ENCODE measurements at regions not wholly inside any gene's neighbourhood (a gene's known extent, or its start where the extent isn't known, plus 50 kb on each side); places are given as distances from the start of the nearest gene placed in this dataset.

- DNase-seq (ENCODE audit: low read depth in 3 of 3), result no peak
Measured at GRCh38 chr2:211138551-211138950, 582.2 kb downstream of the CPS1 start.

DNA sequence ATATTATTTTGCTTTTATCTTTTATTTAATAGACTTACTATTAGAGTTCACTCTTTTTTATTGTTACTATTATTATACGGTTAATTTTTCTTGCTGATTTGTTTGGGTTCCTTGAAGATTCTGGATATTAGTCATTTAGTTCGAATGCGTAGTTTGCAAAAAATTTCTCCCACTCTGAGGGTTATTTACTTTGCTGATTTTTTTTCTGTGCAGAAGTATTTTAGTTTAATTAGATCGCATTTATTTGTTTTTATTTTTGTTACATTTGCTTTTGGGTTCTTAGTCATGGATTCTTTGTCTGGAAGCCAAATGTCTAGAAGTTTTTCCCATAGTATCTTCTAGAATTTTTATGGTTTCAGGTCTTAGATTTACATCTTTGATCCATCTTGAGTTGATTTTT, 585.2 kb downstream of the CPS1 start:
- no peak for DNase-seq (ENCODE audit: low read depth in 3 of 3)

DNA sequence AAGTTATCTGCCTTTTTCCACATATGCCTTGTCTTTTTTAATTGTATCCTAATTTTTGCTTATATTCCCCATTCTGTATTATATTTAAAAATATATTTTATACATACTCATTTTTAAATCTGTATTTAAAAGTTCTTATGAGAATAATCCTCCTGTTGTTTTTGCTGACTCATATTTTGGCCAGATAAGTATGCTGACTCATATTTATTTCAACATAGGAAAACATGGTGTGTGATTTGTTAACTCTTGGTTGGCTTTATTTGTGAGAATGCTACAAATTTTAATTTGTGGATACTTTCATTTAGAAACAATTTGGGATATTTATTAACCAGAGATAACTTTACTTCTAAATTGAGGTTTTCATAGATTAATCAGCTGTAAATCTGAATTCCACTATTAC, 587.7 kb downstream of the CPS1 start:
- no peak for DNase-seq (ENCODE audit: low read depth in 3 of 3)

- no peak for DNase-seq (ENCODE audit: low read depth in 3 of 3)
Measured at GRCh38 chr2:211144974-211145665, 588.7 kb downstream of the CPS1 start.

GRCh38 chr2:211149731-211150130, 593.3 kb downstream of the CPS1 start:
- DNase-seq (ENCODE audit: low read depth in 3 of 3), result no peak

- no peak for DNase-seq (ENCODE audit: low read depth in 3 of 3)
Measured at GRCh38 chr2:211157211-211157610, 600.8 kb downstream of the CPS1 start.

- DNase-seq (ENCODE audit: low read depth in 3 of 3), result peak; percentile 42 to 64 (median 46)
Measured at GRCh38 chr2:211157856-211158463, 601.6 kb downstream of the CPS1 start.

GRCh38 chr2:211159972-211160371, 603.6 kb downstream of the CPS1 start:
- no peak for DNase-seq (ENCODE audit: low read depth in 3 of 3)

DNA sequence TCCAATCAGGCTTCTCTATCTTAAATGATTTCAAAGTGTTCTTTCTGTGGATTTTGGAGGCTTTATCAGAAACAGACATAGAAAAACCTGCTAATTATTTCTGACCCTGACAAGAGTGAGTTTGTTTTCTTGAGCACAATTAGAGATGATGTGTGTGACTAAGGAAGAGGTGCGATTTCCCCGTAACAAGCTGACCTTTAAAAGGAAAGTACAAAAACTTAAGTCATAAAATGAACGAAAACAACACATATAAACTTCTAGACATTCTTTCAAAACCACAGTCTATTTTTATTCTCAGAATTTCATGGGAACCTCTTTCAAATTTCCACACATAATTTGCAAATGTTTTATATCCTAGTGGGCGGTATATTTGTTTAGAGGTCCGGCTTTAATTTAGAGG, 604.8 kb downstream of the CPS1 start:
- DNase-seq (ENCODE audit: low read depth in 3 of 3), result no peak

DNA sequence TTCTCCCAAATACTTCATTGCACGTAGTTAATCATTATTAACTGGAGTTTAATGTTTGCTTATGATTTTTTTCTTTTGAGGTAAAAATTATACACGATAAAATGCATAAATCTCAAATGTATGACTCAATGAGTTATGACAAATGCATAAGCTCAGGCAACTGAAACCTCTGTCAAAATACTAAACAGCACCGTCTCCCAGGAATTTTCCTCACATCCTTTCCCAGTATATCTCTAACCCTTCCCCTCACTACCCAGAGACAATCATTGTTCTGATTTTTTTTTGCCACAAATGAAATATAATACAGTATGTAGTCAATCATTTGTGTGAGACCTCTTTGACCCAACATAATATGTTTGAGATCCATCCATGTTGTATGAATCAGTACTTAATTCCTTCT, 606.5 kb downstream of the CPS1 start:
- no peak for DNase-seq (ENCODE audit: low read depth in 3 of 3)

GRCh38 chr2:211170843-211171242, 614.4 kb downstream of the CPS1 start:
- DNase-seq (ENCODE audit: low read depth in 3 of 3), result no peak

DNA sequence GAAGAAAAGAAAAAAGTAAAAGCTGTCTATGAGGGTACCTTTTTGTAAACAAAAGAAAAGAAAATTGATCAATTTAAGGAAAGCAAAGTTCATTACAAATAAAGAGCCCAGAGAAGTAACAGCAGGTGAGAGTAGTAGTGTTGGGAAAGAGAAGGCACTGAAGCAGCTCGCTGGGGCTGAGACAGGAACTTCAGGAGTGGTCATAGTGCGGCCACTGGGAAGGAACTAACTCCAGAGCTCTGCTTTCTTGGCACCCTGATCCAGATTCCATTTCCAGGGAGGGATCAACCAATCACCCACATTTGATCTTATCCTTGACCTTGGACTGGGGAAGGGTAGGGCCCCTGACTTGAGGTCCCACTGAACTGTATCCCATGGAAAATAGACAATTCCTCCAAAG, 617.6 kb downstream of the CPS1 start:
- no peak for DNase-seq (ENCODE audit: low read depth in 3 of 3)

DNA sequence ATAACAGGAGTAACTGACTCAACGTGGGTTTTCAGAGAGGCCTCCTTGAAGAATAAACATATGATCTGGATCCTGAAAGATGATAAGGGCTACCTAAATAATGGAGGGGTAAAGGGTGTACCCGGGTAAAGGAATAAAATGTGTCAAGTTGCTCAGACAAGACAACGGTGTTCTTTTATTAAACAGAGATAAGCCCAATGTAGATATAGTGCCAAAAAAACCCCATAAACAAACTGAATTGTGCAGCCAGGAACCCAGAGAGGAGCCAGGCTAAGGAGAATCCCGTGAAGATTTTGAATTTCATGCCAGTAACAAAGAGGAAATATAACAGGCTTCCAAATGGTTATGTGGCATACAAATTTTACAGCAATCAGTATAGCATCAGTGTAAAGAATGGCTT, 618.2 kb downstream of the CPS1 start:
- no peak for DNase-seq (ENCODE audit: low read depth in 3 of 3)

DNA sequence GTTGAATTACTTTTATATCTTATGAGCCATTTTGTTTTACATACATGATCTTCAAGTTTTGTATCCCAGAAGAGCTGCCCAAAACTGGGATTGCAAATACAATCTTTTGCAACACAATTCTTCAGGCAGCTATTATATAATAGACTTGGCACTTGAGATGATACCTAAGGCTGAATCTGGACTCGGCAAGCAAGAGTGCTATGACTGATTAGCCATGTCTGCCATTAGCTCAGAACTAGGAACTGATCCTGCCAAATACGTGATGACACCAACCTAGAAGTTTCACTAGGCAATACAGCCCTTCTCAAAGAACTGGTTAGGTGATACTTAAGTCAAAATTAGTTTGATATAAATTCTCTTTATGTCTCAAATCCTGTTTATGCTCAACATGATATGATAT, 619.6 kb downstream of the CPS1 start:
- DNase-seq (ENCODE audit: low read depth in 3 of 3), result no peak

- no peak for DNase-seq (ENCODE audit: low read depth in 3 of 3)
Measured at GRCh38 chr2:211176514-211177141, 620.2 kb downstream of the CPS1 start.

DNA sequence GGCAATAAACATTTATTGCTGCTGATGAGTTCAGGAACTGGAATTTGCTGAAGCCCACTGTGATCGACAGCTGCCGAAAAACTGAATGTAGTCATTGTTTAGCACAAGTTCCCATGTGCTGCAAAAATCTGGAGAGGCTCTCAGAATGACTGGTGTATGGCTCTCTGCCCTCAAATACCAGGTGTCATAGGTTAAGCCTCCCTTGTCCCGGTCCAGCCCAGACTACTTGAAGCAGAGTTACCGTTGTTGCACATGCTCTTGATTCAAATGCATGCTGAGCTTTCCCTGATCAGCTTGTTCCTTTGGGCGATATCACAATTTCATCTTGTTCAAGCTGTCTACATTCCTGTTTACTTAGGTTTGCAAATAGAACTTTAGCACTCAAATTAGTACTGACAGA, 625.2 kb downstream of the CPS1 start:
- DNase-seq (ENCODE audit: low read depth in 3 of 3), result no peak

- DNase-seq (ENCODE audit: low read depth in 3 of 3), result no peak
Measured at GRCh38 chr2:211187602-211188001, 631.2 kb downstream of the CPS1 start.

- no peak for DNase-seq (ENCODE audit: low read depth in 3 of 3)
Measured at GRCh38 chr2:211203986-211204385, 647.6 kb downstream of the CPS1 start.

GRCh38 chr2:211204456-211204855, 648.1 kb downstream of the CPS1 start:
- DNase-seq (ENCODE audit: low read depth in 3 of 3), result no peak

DNA sequence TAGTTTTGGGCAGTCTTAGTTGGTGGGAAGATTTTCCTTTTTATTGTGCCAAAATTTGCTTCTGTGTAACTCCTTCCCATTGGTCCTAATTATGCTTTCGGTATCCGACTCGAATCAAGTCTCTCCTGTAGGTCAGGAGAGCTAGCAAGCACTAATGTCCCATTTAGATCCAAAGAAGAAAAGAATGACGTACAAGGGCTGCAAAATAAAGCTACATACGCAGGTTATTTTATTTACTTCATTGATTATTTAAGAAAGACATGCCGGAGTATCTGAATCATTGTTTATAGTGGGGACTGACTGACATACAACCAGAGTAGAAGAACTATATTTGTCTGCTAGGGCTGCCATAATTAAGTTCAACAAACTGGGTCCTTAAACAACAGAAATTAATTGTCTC, 648.5 kb downstream of the CPS1 start:
- no peak for DNase-seq (ENCODE audit: low read depth in 3 of 3)

- no peak for DNase-seq (ENCODE audit: low read depth in 3 of 3)
Measured at GRCh38 chr2:211205358-211205757, 649.0 kb downstream of the CPS1 start.

GRCh38 chr2:211205836-211206235, 649.4 kb downstream of the CPS1 start:
- no peak for DNase-seq (ENCODE audit: low read depth in 3 of 3)

DNA sequence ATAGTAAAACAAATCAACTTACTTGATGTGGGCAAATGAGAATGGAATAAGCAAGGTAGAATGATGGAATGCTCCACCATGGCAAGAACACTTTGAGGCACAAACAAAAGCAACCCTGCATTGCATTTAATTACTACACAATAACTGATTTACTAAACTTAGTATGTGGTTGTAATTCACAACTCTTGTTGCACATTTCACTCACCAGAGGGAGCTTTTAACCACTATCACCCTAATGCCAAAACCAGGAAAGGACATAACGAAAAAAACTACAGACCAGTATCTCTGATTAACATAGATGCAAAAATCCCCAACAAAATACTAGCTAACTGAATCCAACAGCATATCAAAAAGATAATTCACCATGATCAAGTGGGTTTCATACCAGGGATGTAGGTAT, 659.8 kb downstream of the CPS1 start:
- DNase-seq (ENCODE audit: low read depth in 3 of 3), result no peak

Measured in stimulated activated CD4-positive, alpha-beta T cell treated with anti-CD3 and anti-CD28 coated beads, TNF-alpha, amount 100 ng/mL, for 48 hours (primary cell).